H9 (cell line): ENCODE measurements at regions not wholly inside any gene's neighbourhood (a gene's known extent, or its start where the extent isn't known, plus 50 kb on each side); places are given as distances from the start of the nearest gene placed in this dataset.

ENCODE experiments used
- DNase-seq: peaks from one replicate; pipeline ENCODE4 v3.0.0-alpha.2; 2017
- H2AFZ ChIP-seq: one replicate; pipeline ENCODE4 v1.6.1; 2013; ENCODE audit warnings: mild to moderate bottlenecking, low read length, control low read depth, moderate library complexity
- H2AK5ac ChIP-seq: 2 replicates; pipeline ENCODE4 v1.6.1; 2013; ENCODE audit warnings: low read length, control low read depth, mixed read lengths; ENCODE audit not compliant: insufficient read length
- H2BK120ac ChIP-seq: one replicate; pipeline ENCODE4 v1.6.1; 2013; ENCODE audit warnings: low read depth, mild to moderate bottlenecking, low read length, control low read depth, inconsistent platforms; ENCODE audit not compliant: poor library complexity, severe bottlenecking
- H2BK12ac ChIP-seq: 2 replicates; pipeline ENCODE4 v1.6.1; 2013; ENCODE audit warnings: low read length, control low read depth, mixed read lengths, low read depth; ENCODE audit not compliant: insufficient read length
- H2BK15ac ChIP-seq: 2 replicates; pipeline ENCODE4 v1.6.1; 2013; ENCODE audit warnings: low read depth, low read length, control low read depth
- H2BK20ac ChIP-seq: one replicate; pipeline ENCODE4 v1.6.1; 2013; ENCODE audit warnings: low read depth, mild to moderate bottlenecking, low read length, control low read depth, inconsistent platforms; ENCODE audit not compliant: poor library complexity, severe bottlenecking
- H2BK5ac ChIP-seq: 2 replicates; pipeline ENCODE4 v1.6.1; 2013; ENCODE audit warnings: low read length, control low read depth, mixed read lengths; ENCODE audit not compliant: insufficient read length
- H3K14ac ChIP-seq: 2 replicates; pipeline ENCODE4 v1.6.1; 2013; ENCODE audit warnings: low read length, control low read depth; ENCODE audit not compliant: insufficient read depth
- H3K18ac ChIP-seq: 2 replicates; pipeline ENCODE4 v1.6.1; 2013; ENCODE audit warnings: low read depth, mild to moderate bottlenecking, mixed read lengths, low read length, control low read depth; ENCODE audit not compliant: insufficient read length
- H3K23ac ChIP-seq: 2 replicates; pipeline ENCODE4 v1.6.1; 2013; ENCODE audit warnings: low read length, control low read depth, mixed read lengths, low read depth; ENCODE audit not compliant: insufficient read length
- H3K23me2 ChIP-seq: 2 replicates; pipeline ENCODE4 v1.6.1; 2013; ENCODE audit warnings: low read depth, mild to moderate bottlenecking, mixed read lengths, low read length, control low read depth; ENCODE audit not compliant: insufficient read length, poor library complexity, severe bottlenecking
- H3K27ac ChIP-seq: 2 replicates; pipeline ENCODE4 v1.5.1; 2013; ENCODE audit warnings: low read length, control low read depth, mixed read lengths, low read depth; ENCODE audit not compliant: insufficient read length
- H3K27me3 ChIP-seq: 2 replicates; pipeline ENCODE4 v1.6.1; 2013; ENCODE audit warnings: low read length, control low read depth, inconsistent platforms; ENCODE audit not compliant: insufficient read depth
- H3K4ac ChIP-seq: 2 replicates; pipeline ENCODE4 v1.6.1; 2013; ENCODE audit warnings: low read depth, mild to moderate bottlenecking, control low read depth, inconsistent platforms, low read length, moderate library complexity
- H3K4me1 ChIP-seq: 2 replicates; pipeline ENCODE4 v1.6.1; 2013; ENCODE audit warnings: low read length, control low read depth, inconsistent platforms; ENCODE audit not compliant: insufficient read depth
- H3K4me2 ChIP-seq: 2 replicates; pipeline ENCODE4 v1.6.1; 2013; ENCODE audit warnings: low read length, control low read depth, mixed read lengths; ENCODE audit not compliant: insufficient read length, insufficient read depth
- H3K56ac ChIP-seq: 2 replicates; pipeline ENCODE4 v1.6.1; 2013; ENCODE audit warnings: low read depth, mild to moderate bottlenecking, mixed read lengths, low read length, control low read depth; ENCODE audit not compliant: insufficient read length
- H3K79me1 ChIP-seq: 2 replicates; pipeline ENCODE4 v1.6.1; 2013; ENCODE audit warnings: low read depth, mild to moderate bottlenecking, moderate library complexity, low read length, control low read depth, inconsistent platforms; ENCODE audit not compliant: insufficient read depth, poor library complexity, severe bottlenecking
- H3K79me2 ChIP-seq: 2 replicates; pipeline ENCODE4 v1.6.1; 2013; ENCODE audit warnings: low read length, control low read depth, inconsistent platforms; ENCODE audit not compliant: insufficient read depth
- H3K9ac ChIP-seq: 2 replicates; pipeline ENCODE4 v1.6.1; 2013; ENCODE audit warnings: low read length, control low read depth, mixed read lengths; ENCODE audit not compliant: insufficient read length; ENCODE audit errors: extremely low read depth
- H3K9me3 ChIP-seq: one replicate; pipeline ENCODE4 v1.6.1; 2013; ENCODE audit warnings: low read depth, low read length, inconsistent platforms; ENCODE audit not compliant: control insufficient read depth
- H3T11ph ChIP-seq: one replicate; pipeline ENCODE4 v1.6.1; 2013; ENCODE audit warnings: mild to moderate bottlenecking, low read length, control low read depth, inconsistent platforms
- H4K20me1 ChIP-seq: one replicate; pipeline ENCODE4 v1.6.1; 2013; ENCODE audit not compliant: control insufficient read depth, insufficient read length, insufficient read depth
- H4K5ac ChIP-seq: 2 replicates; pipeline ENCODE4 v1.6.1; 2013; ENCODE audit warnings: low read depth, mild to moderate bottlenecking, mixed read lengths, low read length, control low read depth; ENCODE audit not compliant: insufficient read length
- H4K8ac ChIP-seq: replicated peaks from 2 replicates; pipeline ENCODE4 v1.6.1; 2013; ENCODE audit warnings: low read length, control low read depth, mixed read lengths, low read depth; ENCODE audit not compliant: insufficient read length
- H4K91ac ChIP-seq: 2 replicates; pipeline ENCODE4 v1.6.1; 2013; ENCODE audit warnings: low read depth, mild to moderate bottlenecking, moderate library complexity, mixed read lengths, low read length, control low read depth; ENCODE audit not compliant: insufficient read length
- H3K27ac Mint-ChIP-seq, 3 experiments: 2 replicates in 2 of 3; 3 replicates in 1 of 3; pipeline ENCODE4 v1.8.0; 2020 to 2021; ENCODE audit warnings: mixed read lengths in 3 of 3, mild to moderate bottlenecking in 1 of 3, moderate library complexity in 1 of 3
- H3K27me3 Mint-ChIP-seq: 2 replicates; pipeline ENCODE4 v1.8.0; 2021; ENCODE audit warnings: low read depth, mild to moderate bottlenecking, moderate library complexity, mixed read lengths
- H3K36me3 Mint-ChIP-seq, 3 experiments: 2 replicates in 2 of 3; 3 replicates in 1 of 3; pipeline ENCODE4 v1.8.0; 2020 to 2021; ENCODE audit warnings: low read depth in 3 of 3, mixed read lengths in 3 of 3; ENCODE audit not compliant: insufficient read depth in 1 of 3
- H3K4me1 Mint-ChIP-seq, 2 experiments: 2 replicates each; pipeline ENCODE4 v1.8.0; 2020; ENCODE audit warnings: mixed read lengths in 2 of 2
- H3K4me3 Mint-ChIP-seq, 2 experiments: 2 replicates in 1 of 2; 3 replicates in 1 of 2; pipeline ENCODE4 v1.8.0; 2020 to 2021; ENCODE audit warnings: mild to moderate bottlenecking in 2 of 2, mixed read lengths in 2 of 2, moderate library complexity in 1 of 2
- H3K9me3 Mint-ChIP-seq, 2 experiments: 2 replicates in 1 of 2; 3 replicates in 1 of 2; pipeline ENCODE4 v1.8.0; 2020; ENCODE audit warnings: mild to moderate bottlenecking in 2 of 2, mixed read lengths in 2 of 2, moderate library complexity in 1 of 2
- CTCF ChIP-seq: fragments of 200-600 bp; sonication (generic); conservative IDR thresholded peaks from 3 replicates; pipeline ENCODE4 v1.8.0; 2021; ENCODE audit warnings: antibody characterized with exemption, mild to moderate bottlenecking
- WGBS: extraction: QIAGEN DNeasy Blood & Tissue Kit; methylation state at CpG from one replicate; pipeline ENCODE4 v1.1.7; 2013; ENCODE audit warnings: missing lambda C conversion rate, low lambda C conversion rate, mixed read lengths; ENCODE audit not compliant: insufficient read length; ENCODE audit errors: extremely low coverage; 5-methylcytosine and 5-hydroxymethylcytosine counted together

GRCh38 chr10:78774614-78774998 lies 294.2 kb upstream of the ZMIZ1 start:
- H3K27ac Mint-ChIP-seq, result no peak overlapping the region
- H3K9ac ChIP-seq, result no peak overlapping the region
- H4K20me1 ChIP-seq, result no peaks in the 10 kb centered on the region
- H3K23ac ChIP-seq, result no peak overlapping the region
- H2AFZ ChIP-seq, result no peak overlapping the region
- H3K9me3 Mint-ChIP-seq, result no peaks in the 10 kb centered on the region
- no peak overlapping the region for H2BK12ac ChIP-seq
- H3T11ph ChIP-seq, result no peak overlapping the region
- no peaks in the 10 kb centered on the region for H3K27me3 ChIP-seq
- no peaks in the 10 kb centered on the region for H3K79me1 ChIP-seq
- H3K4me1 Mint-ChIP-seq, result peaks cover 12 to 24% of the 10 kb centered on the region in 2 experiments
- no peak overlapping the region for H4K5ac ChIP-seq
- no peaks in the 10 kb centered on the region; a peak in 1 of 7 replicates for H3K36me3 Mint-ChIP-seq
- H3K56ac ChIP-seq, result no peak overlapping the region
- peaks cover 7% of the 10 kb centered on the region for H3K27me3 Mint-ChIP-seq
- H3K79me2 ChIP-seq, result no peaks in the 10 kb centered on the region
- no peak overlapping the region for H3K14ac ChIP-seq
- H2BK20ac ChIP-seq, result no peak overlapping the region
- H3K27ac ChIP-seq, result no peak overlapping the region
- no peaks in the 10 kb centered on the region for H3K4me1 ChIP-seq
- no peak overlapping the region for H2BK120ac ChIP-seq
- H2BK5ac ChIP-seq, result no peak overlapping the region
- H2AK5ac ChIP-seq, result no peak overlapping the region
- H3K4me2 ChIP-seq, result no peak overlapping the region
- no peak for DNase-seq
- H3K9me3 ChIP-seq, result no peaks in the 10 kb centered on the region
- H4K8ac ChIP-seq, result no peak overlapping the region
- H3K4ac ChIP-seq, result no peak overlapping the region
- no peak overlapping the region for H3K4me3 Mint-ChIP-seq
- TF ChIP-seq CTCF, result no peak
- WGBS, result no CpG with 5 or more reads among the region's 6 CpGs
- no peaks in the 10 kb centered on the region for H3K23me2 ChIP-seq
- H4K91ac ChIP-seq, result no peak overlapping the region
- no peak overlapping the region for H2BK15ac ChIP-seq
- H3K18ac ChIP-seq, result no peak overlapping the region
